ENCODE measurements at regions not wholly inside any gene's neighbourhood (a gene's known extent, or its start where the extent isn't known, plus 50 kb on each side); places are given as distances from the start of the nearest gene placed in this dataset.

- H3K36me3 ChIP-seq (ENCODE audit: control insufficient read depth, insufficient read depth, low read length) = no peaks in the 10 kb centered on the region
- H3K27ac ChIP-seq (ENCODE audit: low read depth, low read length) = no peak overlapping the region
- no peaks in the 10 kb centered on the region for H3K27me3 ChIP-seq (ENCODE audit: control insufficient read depth, insufficient read depth, low read length, poor library complexity, severe bottlenecking)
- Mint-ChIP-seq H3K4me1 (no peaks in the 10 kb centered on the region), H3K4me3 (no peak overlapping the region), H3K36me3 (ENCODE audit: low read depth) (no peaks in the 10 kb centered on the region), H3K27ac (no peak overlapping the region), H3K27me3 (ENCODE audit: insufficient read depth) (no peaks in the 10 kb centered on the region), H3K9me3 (no peaks in the 10 kb centered on the region)
- TF ChIP-seq, protein P1, sequence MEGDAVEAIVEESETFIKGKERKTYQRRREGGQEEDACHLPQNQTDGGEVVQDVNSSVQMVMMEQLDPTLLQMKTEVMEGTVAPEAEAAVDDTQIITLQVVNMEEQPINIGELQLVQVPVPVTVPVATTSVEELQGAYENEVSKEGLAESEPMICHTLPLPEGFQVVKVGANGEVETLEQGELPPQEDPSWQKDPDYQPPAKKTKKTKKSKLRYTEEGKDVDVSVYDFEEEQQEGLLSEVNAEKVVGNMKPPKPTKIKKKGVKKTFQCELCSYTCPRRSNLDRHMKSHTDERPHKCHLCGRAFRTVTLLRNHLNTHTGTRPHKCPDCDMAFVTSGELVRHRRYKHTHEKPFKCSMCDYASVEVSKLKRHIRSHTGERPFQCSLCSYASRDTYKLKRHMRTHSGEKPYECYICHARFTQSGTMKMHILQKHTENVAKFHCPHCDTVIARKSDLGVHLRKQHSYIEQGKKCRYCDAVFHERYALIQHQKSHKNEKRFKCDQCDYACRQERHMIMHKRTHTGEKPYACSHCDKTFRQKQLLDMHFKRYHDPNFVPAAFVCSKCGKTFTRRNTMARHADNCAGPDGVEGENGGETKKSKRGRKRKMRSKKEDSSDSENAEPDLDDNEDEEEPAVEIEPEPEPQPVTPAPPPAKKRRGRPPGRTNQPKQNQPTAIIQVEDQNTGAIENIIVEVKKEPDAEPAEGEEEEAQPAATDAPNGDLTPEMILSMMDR (conservative IDR thresholded peaks at IDR 0.05) = no peak
- H3K4me1 ChIP-seq (ENCODE audit: control insufficient read depth, insufficient read depth, low read length) = no peaks in the 10 kb centered on the region
- no peak overlapping the region for H3K9ac ChIP-seq (ENCODE audit: extremely low read depth, low read length, poor library complexity, severe bottlenecking)
- no peak overlapping the region for H3K4me3 ChIP-seq (ENCODE audit: low read length)
- H3K9me3 ChIP-seq (ENCODE audit: control insufficient read depth, low read length) = no peaks in the 10 kb centered on the region
- DNase-seq = no peak
Observed at GRCh38 chr13:104683789-104684188, 1617.6 kb upstream of the SLC10A2 start.

GRCh38 chr13:104678161-104678560 is 1611.9 kb upstream of the SLC10A2 start:
- DNase-seq = no peak
- H3K4me1 Mint-ChIP-seq = no peaks in the 10 kb centered on the region
- H3K36me3 ChIP-seq (ENCODE audit: control insufficient read depth, insufficient read depth, low read length) = no peaks in the 10 kb centered on the region
- no peaks in the 10 kb centered on the region for H3K27me3 ChIP-seq (ENCODE audit: control insufficient read depth, insufficient read depth, low read length, poor library complexity, severe bottlenecking)
- H3K27me3 Mint-ChIP-seq (ENCODE audit: insufficient read depth) = no peaks in the 10 kb centered on the region
- TF ChIP-seq, protein P1 (conservative IDR thresholded peaks at IDR 0.05) = no peak
- H3K36me3 Mint-ChIP-seq (ENCODE audit: low read depth) = no peaks in the 10 kb centered on the region
- H3K4me3 Mint-ChIP-seq = no peak overlapping the region
- WGBS, 2 experiments (ENCODE audit: insufficient coverage in 1 of 2, insufficient read length in 1 of 2) = 88 to 95% methylated on average over 5 of the region's 5 CpGs
- H3K27ac ChIP-seq (ENCODE audit: low read depth, low read length) = no peak overlapping the region
- no peak overlapping the region for H3K4me3 ChIP-seq (ENCODE audit: low read length)
- H3K9me3 ChIP-seq (ENCODE audit: control insufficient read depth, low read length) = no peaks in the 10 kb centered on the region
- H3K27ac Mint-ChIP-seq = no peak overlapping the region
- H3K4me1 ChIP-seq (ENCODE audit: control insufficient read depth, insufficient read depth, low read length) = no peaks in the 10 kb centered on the region
- H3K9ac ChIP-seq (ENCODE audit: extremely low read depth, low read length, poor library complexity, severe bottlenecking) = no peak overlapping the region
- H3K9me3 Mint-ChIP-seq = no peaks in the 10 kb centered on the region

DNA sequence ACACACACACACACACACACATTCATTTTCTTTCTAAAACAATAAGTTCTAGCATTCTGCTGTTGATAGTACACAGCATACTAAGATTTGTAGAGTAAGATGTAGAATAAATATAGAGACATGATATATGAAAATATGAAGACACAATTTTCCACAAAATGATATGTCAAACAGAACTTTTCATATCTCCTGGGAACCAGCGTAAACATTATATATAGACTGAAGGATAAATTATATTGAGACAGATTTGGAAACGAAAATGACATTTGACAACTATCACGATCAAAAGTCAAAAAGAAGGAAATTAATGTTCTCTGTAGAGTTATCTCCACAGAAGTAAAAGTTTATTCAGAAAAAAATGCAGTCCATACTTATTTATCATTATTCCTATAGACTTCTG is 1605.7 kb upstream of the SLC10A2 start:
- no peak for DNase-seq
- Histone ChIP-seq H3K27me3 (ENCODE audit: control insufficient read depth, insufficient read depth, low read length, poor library complexity, severe bottlenecking) (no peaks in the 10 kb centered on the region), H3K4me3 (ENCODE audit: low read length) (no peak overlapping the region), H3K9ac (ENCODE audit: extremely low read depth, low read length, poor library complexity, severe bottlenecking) (no peak overlapping the region), H3K36me3 (ENCODE audit: control insufficient read depth, insufficient read depth, low read length) (no peaks in the 10 kb centered on the region), H3K4me1 (ENCODE audit: control insufficient read depth, insufficient read depth, low read length) (no peaks in the 10 kb centered on the region), H3K27ac (ENCODE audit: low read depth, low read length) (no peak overlapping the region), H3K9me3 (ENCODE audit: control insufficient read depth, low read length) (no peaks in the 10 kb centered on the region)
- TF ChIP-seq, protein P1 (conservative IDR thresholded peaks at IDR 0.05) = no peak
- Mint-ChIP-seq H3K4me3 (no peak overlapping the region), H3K9me3 (no peaks in the 10 kb centered on the region), H3K27ac (no peak overlapping the region), H3K36me3 (ENCODE audit: low read depth) (no peaks in the 10 kb centered on the region), H3K4me1 (no peaks in the 10 kb centered on the region), H3K27me3 (ENCODE audit: insufficient read depth) (no peaks in the 10 kb centered on the region)
- WGBS, 2 experiments (ENCODE audit: insufficient coverage in 1 of 2, insufficient read length in 1 of 2) = 91 to 100% methylated on average over 1 to 3 of the region's 3 CpGs

All from endodermal cell (in vitro differentiated cells).